ENCODE measurements at regions not wholly inside any gene's neighbourhood (a gene's known extent, or its start where the extent isn't known, plus 50 kb on each side); places are given as distances from the start of the nearest gene placed in this dataset.

DNA sequence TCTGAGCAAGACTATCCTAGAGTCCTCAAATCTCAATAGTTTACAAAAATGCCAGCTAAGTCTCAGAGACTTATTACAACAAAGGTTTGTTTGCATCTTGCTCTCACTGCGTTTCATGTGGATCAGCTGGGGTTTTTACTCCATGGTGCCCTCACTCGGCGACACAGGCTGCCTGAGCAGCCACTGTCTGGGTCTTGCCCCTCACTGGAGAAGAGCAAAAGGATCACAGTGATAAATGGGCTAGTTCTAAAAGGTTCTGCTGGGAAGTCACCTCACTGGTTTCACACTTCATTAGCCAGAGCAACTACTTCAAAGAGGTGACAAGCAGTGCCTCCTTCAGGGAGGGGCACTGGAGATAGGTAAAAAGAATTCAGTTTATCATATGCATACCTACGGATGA is 392.0 kb downstream of the RPL10L start:
- TF ChIP-seq EZH2phosphoT487 (IDR thresholded peaks at IDR 0.05; ENCODE audit: insufficient read depth, low read depth) (no peak), EZH2 (IDR thresholded peaks at IDR 0.05; ENCODE audit: insufficient read depth, poor library complexity, severe bottlenecking) (no peak)
